ENCODE measurements at regions not wholly inside any gene's neighbourhood (a gene's known extent, or its start where the extent isn't known, plus 50 kb on each side); places are given as distances from the start of the nearest gene placed in this dataset.

DNA sequence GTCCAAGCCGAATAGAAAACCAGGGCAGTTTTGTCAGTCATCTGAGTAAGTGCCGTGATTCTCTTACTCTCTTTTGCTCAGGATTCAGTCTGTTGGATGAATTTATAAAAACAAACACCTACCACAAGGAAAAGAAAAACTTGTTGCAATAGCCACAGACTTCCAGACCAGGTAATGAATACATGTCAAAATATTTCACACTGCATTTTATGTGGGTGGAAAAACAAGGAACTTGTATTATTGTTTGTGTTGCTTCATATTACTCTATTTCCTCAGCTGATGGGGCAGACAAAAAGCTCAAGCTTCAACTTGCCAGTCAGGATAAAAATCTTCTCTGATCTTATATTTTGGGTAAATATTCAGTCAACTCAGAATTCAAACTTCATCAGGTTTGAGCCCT, 1125.7 kb downstream of the NLGN4Y start:
- no peak for DNase-seq (ENCODE audit: low read depth)

DNA sequence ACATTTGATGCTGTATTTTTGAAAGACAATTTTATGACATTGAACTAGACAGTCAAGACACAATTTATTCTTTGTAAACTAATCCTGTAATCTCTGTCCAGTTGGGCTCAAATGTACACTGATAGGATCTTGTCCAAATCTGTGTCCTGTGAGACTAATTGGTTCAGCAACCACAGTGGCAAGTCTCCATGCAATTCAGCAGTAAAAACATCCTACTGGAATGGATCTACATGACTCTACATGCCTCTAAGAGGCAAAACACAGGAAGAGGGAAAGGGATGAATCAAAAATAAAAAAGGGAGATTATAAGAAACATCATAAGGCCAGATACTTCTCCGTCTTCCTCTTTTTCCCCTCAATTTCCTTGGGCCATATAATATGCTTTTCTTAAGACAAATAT, 1164.2 kb downstream of the NLGN4Y start:
- no peak for DNase-seq (ENCODE audit: low read depth)

DNA sequence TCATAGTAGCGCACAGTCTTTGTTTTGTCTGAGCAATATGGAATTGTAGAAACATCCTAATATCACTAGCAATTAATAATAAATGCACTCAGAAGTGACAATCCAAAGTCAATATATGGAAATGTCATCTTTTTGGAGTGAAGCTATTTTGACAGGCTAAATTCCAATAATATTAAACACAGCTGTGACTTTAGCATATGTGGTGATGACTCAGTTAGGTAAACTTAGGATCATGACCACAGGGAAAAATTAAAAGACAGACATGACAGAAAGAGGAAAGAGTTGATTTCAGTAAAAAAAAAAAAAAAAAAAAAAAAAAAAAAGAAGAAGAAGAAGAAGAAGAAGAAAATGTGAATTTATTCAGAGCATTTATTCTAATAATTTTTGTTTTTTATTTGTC, 1165.7 kb downstream of the NLGN4Y start:
- no peak for DNase-seq (ENCODE audit: low read depth)

DNA sequence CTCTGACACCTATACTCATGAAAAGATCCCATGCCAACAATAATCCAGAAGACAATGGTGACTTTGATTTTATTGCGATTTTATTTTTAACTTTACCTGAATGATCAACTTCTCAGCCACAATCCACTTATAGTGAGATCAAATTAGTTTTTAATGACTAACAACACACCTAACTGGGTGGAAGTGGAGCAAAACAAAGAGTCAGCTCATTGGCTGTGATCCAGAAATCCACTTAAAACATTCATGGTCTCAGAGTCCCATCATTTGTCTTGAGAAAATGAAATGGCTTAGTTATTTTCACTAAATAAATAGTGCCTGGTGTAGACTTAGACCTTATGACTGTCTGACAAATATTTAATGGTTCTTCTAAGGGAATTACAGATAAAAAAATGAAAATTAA, 1177.8 kb downstream of the NLGN4Y start:
- DNase-seq (ENCODE audit: low read depth): no peak

DNA sequence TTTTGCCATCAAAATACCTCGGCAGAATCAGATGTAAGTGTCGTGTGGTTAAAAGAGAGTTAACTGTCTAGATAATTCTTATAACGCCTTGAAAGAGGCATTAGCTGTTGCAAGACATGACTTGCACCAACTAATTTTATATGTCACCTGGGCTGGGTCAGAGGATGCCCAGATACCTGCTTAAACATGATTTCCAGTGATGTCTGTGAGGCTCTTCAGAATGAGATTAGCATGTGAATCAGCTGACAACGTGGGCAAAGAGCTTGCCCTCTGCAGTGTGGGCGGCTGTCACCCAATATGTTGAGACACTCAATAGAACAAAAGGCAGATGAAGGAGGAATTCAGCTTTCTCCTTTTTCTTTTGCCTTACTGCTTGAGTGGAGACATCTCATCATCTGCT, 1180.6 kb downstream of the NLGN4Y start:
- DNase-seq (ENCODE audit: low read depth): no peak

DNA sequence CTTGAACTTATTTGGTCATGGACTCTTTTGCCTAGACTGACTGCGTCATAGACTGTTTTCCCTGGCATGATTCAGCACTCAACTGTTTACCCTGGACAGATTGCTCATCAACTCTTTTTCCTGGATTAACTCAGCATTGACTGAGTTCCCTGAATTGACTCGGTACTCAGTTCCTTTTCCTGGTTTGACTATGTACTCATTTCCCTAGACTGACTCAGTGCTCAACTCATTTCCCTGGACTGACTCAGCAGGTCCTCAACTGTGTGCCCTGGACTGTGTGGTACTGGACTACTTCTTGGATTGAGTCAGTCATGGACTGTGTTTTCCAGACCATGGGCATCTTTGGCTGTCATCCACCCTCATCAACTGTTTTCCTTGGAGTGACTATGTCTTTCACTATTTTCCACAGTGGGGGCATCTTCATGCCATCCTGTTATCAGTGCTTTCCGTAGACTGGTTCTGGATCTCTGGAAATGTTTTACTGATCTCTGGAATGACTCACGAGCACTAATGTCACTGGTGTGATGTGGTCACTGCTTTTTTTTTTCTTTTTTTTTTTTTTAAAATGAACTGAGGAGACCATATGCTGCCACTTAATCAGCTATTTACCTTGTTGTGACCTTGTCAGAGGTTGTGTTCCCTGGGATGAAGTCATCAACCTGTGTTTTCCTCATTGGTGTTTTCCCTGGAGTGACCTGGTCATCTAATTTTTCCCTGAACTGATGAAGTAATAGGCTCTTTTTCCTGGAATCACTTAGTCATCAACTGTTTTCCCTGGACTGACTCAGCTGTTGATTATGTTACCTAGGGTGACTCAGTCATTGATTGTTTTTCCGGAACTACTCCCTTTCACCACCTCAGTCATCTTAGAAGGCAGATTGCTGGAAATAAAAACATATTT, 1225.5 kb downstream of the NLGN4Y start:
- DNase-seq (ENCODE audit: low read depth): no peak

DNA sequence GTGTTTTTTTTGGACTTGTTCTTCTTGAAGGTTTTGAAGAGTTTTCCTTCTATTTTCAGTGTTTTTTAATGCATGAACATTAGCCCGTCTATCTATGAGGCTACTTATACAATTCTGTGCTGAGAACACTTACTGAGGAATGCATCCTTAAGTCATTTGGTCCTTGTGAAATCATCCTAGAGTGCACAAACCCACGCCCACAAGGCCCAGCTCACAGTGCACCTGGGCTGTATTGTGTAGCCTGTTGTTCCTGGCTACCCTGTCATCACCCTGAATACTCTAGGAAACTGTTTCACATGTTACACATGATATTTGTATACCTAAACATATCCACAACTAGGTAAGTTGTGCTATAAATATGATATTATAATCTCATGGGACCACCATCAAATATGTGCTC, 1226.7 kb downstream of the NLGN4Y start:
- no peak for DNase-seq (ENCODE audit: low read depth)

DNA sequence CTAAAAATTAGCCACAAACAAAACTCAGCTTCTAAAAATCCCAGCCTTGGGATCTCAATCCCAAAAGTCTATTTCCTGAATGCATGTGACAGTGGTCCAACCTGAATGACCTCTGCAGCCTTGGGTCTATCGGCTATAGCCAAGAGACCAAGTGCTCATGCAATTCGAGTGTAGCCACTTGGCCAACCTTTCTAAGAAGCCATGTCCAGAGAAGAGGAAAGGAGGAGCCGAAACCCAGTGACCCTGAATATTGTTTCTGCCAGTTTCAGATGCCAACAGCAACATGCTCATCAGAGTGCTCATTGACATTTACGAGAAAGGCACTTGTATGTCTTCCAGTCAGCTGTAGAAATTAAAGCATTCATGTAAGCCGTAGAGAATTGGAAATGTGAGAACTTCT, 1231.9 kb downstream of the NLGN4Y start:
- DNase-seq (ENCODE audit: low read depth): no peak

DNA sequence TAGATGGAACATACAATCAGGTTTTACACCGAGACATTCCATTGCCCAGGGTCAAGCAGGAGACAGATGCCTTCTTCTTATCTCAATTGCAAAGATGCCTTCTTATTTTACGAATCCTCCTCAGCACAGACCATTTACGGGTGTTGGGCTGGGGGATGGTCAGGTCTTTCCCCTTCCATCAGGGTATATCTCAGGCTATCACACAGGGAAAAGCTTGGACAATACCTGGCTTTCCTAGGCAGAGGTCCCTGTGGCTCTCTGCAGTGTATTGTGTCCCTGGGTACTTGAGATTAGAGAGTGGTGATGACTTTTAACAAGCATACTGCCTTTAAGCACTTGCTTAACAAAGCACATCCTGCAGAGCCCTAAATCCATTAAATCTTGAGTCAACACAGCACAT, 1249.2 kb downstream of the NLGN4Y start:
- DNase-seq (ENCODE audit: low read depth): no peak

DNA sequence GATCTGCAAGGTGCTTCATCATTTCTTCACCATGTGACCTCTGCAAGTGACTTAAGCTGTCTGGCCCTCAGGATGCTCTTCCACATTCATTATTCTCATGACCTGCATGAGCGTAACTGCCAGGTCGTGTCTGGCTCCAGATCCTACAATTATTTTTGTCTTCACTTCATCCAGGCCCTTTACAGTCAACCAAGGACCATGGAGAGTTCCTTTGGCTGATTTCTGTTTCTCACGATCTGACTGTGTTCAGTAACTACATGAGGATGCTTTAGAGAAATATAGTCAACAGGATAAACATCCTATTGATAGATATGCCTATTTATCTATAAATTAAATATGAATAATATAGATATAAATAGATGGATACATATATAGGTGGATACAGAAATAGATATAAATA, 1251.6 kb downstream of the NLGN4Y start:
- DNase-seq (ENCODE audit: low read depth): no peak

DNA sequence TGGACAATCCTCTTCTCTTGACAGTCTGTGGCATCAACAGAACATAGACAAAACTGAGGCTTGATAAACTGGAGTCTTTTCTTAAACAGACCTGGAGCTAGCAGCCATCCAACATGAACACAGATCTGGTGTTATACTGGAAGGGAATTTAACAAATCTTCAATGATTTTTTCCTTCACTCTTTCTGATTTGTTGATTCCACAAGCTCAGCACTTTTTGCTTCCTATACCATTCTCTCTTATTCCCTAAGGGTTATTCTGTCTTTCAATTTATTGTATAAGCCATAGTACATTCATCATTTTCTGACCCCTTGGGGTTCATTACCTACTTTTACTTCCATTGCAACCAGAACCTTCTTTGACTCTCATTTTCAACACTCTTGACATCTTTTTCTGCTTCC, 1255.6 kb downstream of the NLGN4Y start:
- no peak for DNase-seq (ENCODE audit: low read depth)

DNA sequence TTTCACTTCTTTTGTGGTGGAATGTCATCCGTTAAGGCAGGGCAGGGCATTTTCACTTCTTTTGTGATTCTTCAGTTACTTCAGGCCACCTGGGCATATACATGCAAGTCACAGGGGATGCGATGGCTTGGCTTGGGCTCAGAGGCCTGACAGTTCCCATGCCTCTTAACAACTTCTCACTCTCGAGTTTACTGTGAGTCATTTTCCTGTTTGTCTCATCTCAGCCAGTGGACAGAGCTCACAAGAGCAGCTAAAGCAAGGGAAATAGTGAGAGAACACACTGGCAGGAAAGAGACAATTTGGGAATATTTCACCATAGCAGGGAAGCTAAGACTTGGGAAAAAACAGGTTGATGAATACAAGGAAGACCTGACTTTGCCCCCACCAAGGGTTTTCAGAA, 1275.7 kb downstream of the NLGN4Y start:
- no peak for DNase-seq (ENCODE audit: low read depth)

DNA sequence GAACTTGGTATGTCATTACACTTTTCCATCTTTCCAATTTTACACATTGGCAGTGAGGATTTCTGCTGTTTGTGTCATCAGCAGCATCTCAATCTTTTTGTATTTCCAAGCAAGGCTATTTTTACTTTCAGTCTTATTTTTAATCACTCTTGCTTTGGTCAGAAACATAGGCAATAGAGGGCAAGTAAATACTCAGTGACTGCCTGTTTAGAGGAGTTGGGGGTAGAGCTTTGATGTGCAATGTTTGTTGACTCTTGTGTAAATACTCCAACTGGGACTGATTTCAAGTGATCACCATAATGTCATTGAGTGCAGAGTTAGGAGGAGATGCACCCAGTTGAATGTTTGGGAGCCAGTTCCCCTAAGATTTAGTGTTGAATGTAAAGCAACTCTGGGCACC, 1281.7 kb downstream of the NLGN4Y start:
- DNase-seq (ENCODE audit: low read depth): no peak

DNA sequence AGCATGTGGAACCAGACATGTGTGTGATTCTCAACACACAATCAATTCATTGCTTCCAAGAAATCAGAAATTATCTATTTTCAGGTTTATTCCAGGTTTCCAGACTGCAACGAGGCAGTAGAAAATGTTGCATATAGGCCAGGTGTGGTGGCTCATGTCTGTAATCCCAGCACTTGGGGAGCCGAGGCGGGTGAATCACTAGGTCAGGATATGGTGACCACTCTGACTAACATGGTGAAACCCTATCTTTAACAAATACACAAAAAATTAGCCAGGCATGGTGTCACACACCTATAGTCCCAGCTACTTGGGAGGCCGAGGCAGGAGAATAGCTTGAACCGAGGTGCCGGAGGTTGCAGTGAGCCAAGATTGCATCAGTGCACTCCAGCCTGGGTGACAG, 1289.9 kb downstream of the NLGN4Y start:
- DNase-seq (ENCODE audit: low read depth): no peak

Measured in stimulated activated CD8-positive, alpha-beta memory T cell treated with anti-CD3 and anti-CD28 coated beads, Interleukin-12 subunit alpha, Interleukin-12 subunit beta, amount 100 ng/mL, for 1 hour (primary cell).